Liver (tissue), 3 donors: ENCODE measurements at regions not wholly inside any gene's neighbourhood (a gene's known extent, or its start where the extent isn't known, plus 50 kb on each side); places are given as distances from the start of the nearest gene placed in this dataset.

ENCODE experiments used
- SP1 ChIP-seq: IDR thresholded peaks from 2 replicates; pipeline ENCODE4 v1.6.1; 2018; ENCODE audit warnings: antibody characterized with exemption, mild to moderate bottlenecking
- TF ChIP-seq, protein P1 (sequence below): fragments of 150-350 bp; IDR thresholded peaks from 2 replicates; pipeline ENCODE4 v1.5.1; 2017; ENCODE audit warnings: improper control_type of control experiment, low read depth, low read length; ENCODE audit not compliant: missing input control
- donor health status: healthy.
- donor health status: healthy.

DNA sequence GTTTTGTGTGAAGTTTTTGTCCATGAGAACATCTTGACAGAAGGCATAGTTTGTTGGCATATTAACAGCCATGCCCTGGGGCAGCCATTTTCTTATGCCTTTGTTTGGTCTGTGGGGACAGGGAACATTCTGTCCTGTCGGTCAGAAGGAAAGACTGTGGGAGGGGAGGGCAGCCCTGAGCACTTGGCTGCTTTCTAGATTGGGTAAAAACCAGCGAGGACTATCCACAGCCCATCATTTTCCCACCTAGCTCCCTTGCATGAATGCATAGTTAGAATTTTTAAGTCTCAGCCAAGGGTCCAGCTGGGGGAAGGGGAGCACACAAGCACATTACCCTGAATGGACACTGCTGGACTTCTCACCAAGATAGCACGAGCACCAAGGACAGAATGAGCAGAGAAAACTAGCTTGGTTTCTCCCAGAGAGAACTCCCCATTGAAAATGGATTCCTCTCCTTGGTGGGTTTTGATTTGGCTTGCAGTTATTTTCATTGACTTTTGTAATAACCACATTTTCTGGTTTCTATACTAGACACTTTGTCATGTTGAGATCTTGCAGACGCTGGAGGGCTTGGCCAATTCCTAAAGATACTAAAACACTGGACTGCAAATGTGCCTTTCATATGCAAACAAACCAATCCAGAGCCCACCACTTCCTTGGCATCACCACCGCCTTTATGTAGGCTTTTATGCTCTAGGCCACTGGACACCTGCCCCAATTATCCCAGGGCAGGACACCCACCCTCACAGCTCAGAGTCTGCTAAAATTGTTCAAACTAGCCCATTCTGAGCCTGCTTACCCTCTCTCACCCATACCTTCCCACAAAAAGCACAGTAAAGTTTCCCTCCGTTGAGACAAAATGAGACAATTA lies 129.9 kb downstream of the BOD1 start:
- TF ChIP-seq, protein P1, sequence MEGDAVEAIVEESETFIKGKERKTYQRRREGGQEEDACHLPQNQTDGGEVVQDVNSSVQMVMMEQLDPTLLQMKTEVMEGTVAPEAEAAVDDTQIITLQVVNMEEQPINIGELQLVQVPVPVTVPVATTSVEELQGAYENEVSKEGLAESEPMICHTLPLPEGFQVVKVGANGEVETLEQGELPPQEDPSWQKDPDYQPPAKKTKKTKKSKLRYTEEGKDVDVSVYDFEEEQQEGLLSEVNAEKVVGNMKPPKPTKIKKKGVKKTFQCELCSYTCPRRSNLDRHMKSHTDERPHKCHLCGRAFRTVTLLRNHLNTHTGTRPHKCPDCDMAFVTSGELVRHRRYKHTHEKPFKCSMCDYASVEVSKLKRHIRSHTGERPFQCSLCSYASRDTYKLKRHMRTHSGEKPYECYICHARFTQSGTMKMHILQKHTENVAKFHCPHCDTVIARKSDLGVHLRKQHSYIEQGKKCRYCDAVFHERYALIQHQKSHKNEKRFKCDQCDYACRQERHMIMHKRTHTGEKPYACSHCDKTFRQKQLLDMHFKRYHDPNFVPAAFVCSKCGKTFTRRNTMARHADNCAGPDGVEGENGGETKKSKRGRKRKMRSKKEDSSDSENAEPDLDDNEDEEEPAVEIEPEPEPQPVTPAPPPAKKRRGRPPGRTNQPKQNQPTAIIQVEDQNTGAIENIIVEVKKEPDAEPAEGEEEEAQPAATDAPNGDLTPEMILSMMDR, result no peak
- no peak for TF ChIP-seq SP1
